ENCODE measurements at regions not wholly inside any gene's neighbourhood (a gene's known extent, or its start where the extent isn't known, plus 50 kb on each side); places are given as distances from the start of the nearest gene placed in this dataset.

GRCh38 chr7:136312592-136312991 lies 335.4 kb upstream of the MTPN start:
- H3K4me1 Mint-ChIP-seq (ENCODE audit: low read depth), result no peaks in the 10 kb centered on the region
- no peaks in the 10 kb centered on the region for H3K27me3 Mint-ChIP-seq (ENCODE audit: insufficient read depth)
- no peaks in the 10 kb centered on the region for H3K36me3 Mint-ChIP-seq (ENCODE audit: low read depth)
- no peak overlapping the region for H3K27ac Mint-ChIP-seq
- H3K4me3 Mint-ChIP-seq, result no peak overlapping the region
- intact Hi-C loops (cut with micrococcal nuclease), result no loop called here
- DNase-seq (ENCODE audit: low spot score), result no peak
- peaks cover 15% of the 10 kb centered on the region for H3K9me3 Mint-ChIP-seq

- intact Hi-C loops (cut with micrococcal nuclease), result no loop called here
- Mint-ChIP-seq H3K4me3 (no peak overlapping the region), H3K27ac (no peak overlapping the region), H3K27me3 (ENCODE audit: insufficient read depth) (no peaks in the 10 kb centered on the region), H3K4me1 (ENCODE audit: low read depth) (no peaks in the 10 kb centered on the region), H3K36me3 (ENCODE audit: low read depth) (no peaks in the 10 kb centered on the region), H3K9me3 (peaks cover 14% of the 10 kb centered on the region)
- DNase-seq (ENCODE audit: low spot score), result no peak
These were observed 332.2 kb upstream of the MTPN start for GRCh38 chr7:136309407-136309806.

- H3K36me3 Mint-ChIP-seq (ENCODE audit: low read depth), result no peaks in the 10 kb centered on the region
- no peak overlapping the region for H3K27ac Mint-ChIP-seq
- intact Hi-C loops (cut with micrococcal nuclease), result no loop called here
- DNase-seq (ENCODE audit: low spot score), result no peak
- no peak overlapping the region for H3K4me3 Mint-ChIP-seq
- no peaks in the 10 kb centered on the region for H3K4me1 Mint-ChIP-seq (ENCODE audit: low read depth)
- peaks cover 14% of the 10 kb centered on the region for H3K9me3 Mint-ChIP-seq
- H3K27me3 Mint-ChIP-seq (ENCODE audit: insufficient read depth), result no peaks in the 10 kb centered on the region
These were observed 331.1 kb upstream of the MTPN start for GRCh38 chr7:136308230-136308629.

GRCh38 chr7:136303162-136303561 lies 326.0 kb upstream of the MTPN start:
- intact Hi-C loops (cut with micrococcal nuclease), result no loop called here
- Mint-ChIP-seq H3K36me3 (ENCODE audit: low read depth) (no peaks in the 10 kb centered on the region), H3K27ac (no peak overlapping the region), H3K4me3 (no peak overlapping the region), H3K27me3 (ENCODE audit: insufficient read depth) (no peaks in the 10 kb centered on the region), H3K4me1 (ENCODE audit: low read depth) (no peaks in the 10 kb centered on the region), H3K9me3 (peaks cover 9% of the 10 kb centered on the region)
- no peak for DNase-seq (ENCODE audit: low spot score)

- H3K4me1 Mint-ChIP-seq (ENCODE audit: low read depth), result no peaks in the 10 kb centered on the region
- intact Hi-C loops (cut with micrococcal nuclease), result no loop called here
- H3K36me3 Mint-ChIP-seq (ENCODE audit: low read depth), result no peaks in the 10 kb centered on the region
- no peak overlapping the region for H3K4me3 Mint-ChIP-seq
- H3K9me3 Mint-ChIP-seq, result peaks cover 9% of the 10 kb centered on the region
- H3K27ac Mint-ChIP-seq, result no peak overlapping the region
- no peaks in the 10 kb centered on the region for H3K27me3 Mint-ChIP-seq (ENCODE audit: insufficient read depth)
- no peak for DNase-seq (ENCODE audit: low spot score)
These were observed 324.9 kb upstream of the MTPN start for GRCh38 chr7:136302049-136302448.

- no peak for DNase-seq (ENCODE audit: low spot score)
- H3K4me1 Mint-ChIP-seq (ENCODE audit: low read depth), result no peaks in the 10 kb centered on the region
- no peak overlapping the region for H3K27ac Mint-ChIP-seq
- no peaks in the 10 kb centered on the region for H3K27me3 Mint-ChIP-seq (ENCODE audit: insufficient read depth)
- intact Hi-C loops (cut with micrococcal nuclease), result no loop called here
- no peaks in the 10 kb centered on the region for H3K36me3 Mint-ChIP-seq (ENCODE audit: low read depth)
- no peaks in the 10 kb centered on the region for H3K9me3 Mint-ChIP-seq
- no peak overlapping the region for H3K4me3 Mint-ChIP-seq
These were observed 317.8 kb upstream of the MTPN start for GRCh38 chr7:136294977-136295376.

GRCh38 chr7:136293841-136294391 lies 316.8 kb upstream of the MTPN start:
- no peaks in the 10 kb centered on the region for H3K9me3 Mint-ChIP-seq
- H3K27me3 Mint-ChIP-seq (ENCODE audit: insufficient read depth), result no peaks in the 10 kb centered on the region
- H3K36me3 Mint-ChIP-seq (ENCODE audit: low read depth), result no peaks in the 10 kb centered on the region
- no peak for DNase-seq (ENCODE audit: low spot score)
- no peak overlapping the region for H3K27ac Mint-ChIP-seq
- no peaks in the 10 kb centered on the region for H3K4me1 Mint-ChIP-seq (ENCODE audit: low read depth)
- H3K4me3 Mint-ChIP-seq, result no peak overlapping the region
- intact Hi-C loops (cut with micrococcal nuclease), result no loop called here

GRCh38 chr7:136293272-136293671 lies 316.1 kb upstream of the MTPN start:
- no peak overlapping the region for H3K27ac Mint-ChIP-seq
- H3K36me3 Mint-ChIP-seq (ENCODE audit: low read depth), result no peaks in the 10 kb centered on the region
- H3K27me3 Mint-ChIP-seq (ENCODE audit: insufficient read depth), result no peaks in the 10 kb centered on the region
- no peak overlapping the region for H3K4me3 Mint-ChIP-seq
- DNase-seq (ENCODE audit: low spot score), result no peak
- H3K4me1 Mint-ChIP-seq (ENCODE audit: low read depth), result no peaks in the 10 kb centered on the region
- intact Hi-C loops (cut with micrococcal nuclease), result no loop called here
- no peaks in the 10 kb centered on the region for H3K9me3 Mint-ChIP-seq

GRCh38 chr7:136292365-136292764 lies 315.2 kb upstream of the MTPN start:
- Mint-ChIP-seq H3K36me3 (ENCODE audit: low read depth) (no peaks in the 10 kb centered on the region), H3K4me1 (ENCODE audit: low read depth) (no peaks in the 10 kb centered on the region), H3K27me3 (ENCODE audit: insufficient read depth) (no peaks in the 10 kb centered on the region), H3K4me3 (no peak overlapping the region), H3K27ac (no peak overlapping the region), H3K9me3 (no peaks in the 10 kb centered on the region)
- intact Hi-C loops (cut with micrococcal nuclease), result no loop called here
- DNase-seq (ENCODE audit: low spot score), result no peak

- H3K4me3 Mint-ChIP-seq, result no peak overlapping the region
- H3K27me3 Mint-ChIP-seq (ENCODE audit: insufficient read depth), result no peaks in the 10 kb centered on the region
- H3K36me3 Mint-ChIP-seq (ENCODE audit: low read depth), result no peaks in the 10 kb centered on the region
- H3K4me1 Mint-ChIP-seq (ENCODE audit: low read depth), result no peaks in the 10 kb centered on the region
- intact Hi-C loops (cut with micrococcal nuclease), result no loop called here
- H3K27ac Mint-ChIP-seq, result no peak overlapping the region
- H3K9me3 Mint-ChIP-seq, result no peaks in the 10 kb centered on the region
- DNase-seq (ENCODE audit: low spot score), result no peak
These were observed 313.2 kb upstream of the MTPN start for GRCh38 chr7:136290351-136290750.

- H3K4me3 Mint-ChIP-seq, result no peak overlapping the region
- H3K27me3 Mint-ChIP-seq (ENCODE audit: insufficient read depth), result no peaks in the 10 kb centered on the region
These were observed 300.9 kb upstream of the MTPN start for GRCh38 chr7:136278057-136278456.

GRCh38 chr7:136275794-136276193 lies 298.6 kb upstream of the MTPN start:
- Mint-ChIP-seq H3K27ac (no peak overlapping the region), H3K4me3 (no peak overlapping the region), H3K4me1 (ENCODE audit: low read depth) (no peaks in the 10 kb centered on the region), H3K27me3 (ENCODE audit: insufficient read depth) (no peaks in the 10 kb centered on the region), H3K9me3 (no peaks in the 10 kb centered on the region), H3K36me3 (ENCODE audit: low read depth) (no peaks in the 10 kb centered on the region)
- no peak for DNase-seq (ENCODE audit: low spot score)
- intact Hi-C loops (cut with micrococcal nuclease), result no loop called here

More at GRCh38 chr7:136278057-136278456, 300.9 kb upstream of the MTPN start:
- H3K4me1 Mint-ChIP-seq (ENCODE audit: low read depth), result no peaks in the 10 kb centered on the region
- DNase-seq (ENCODE audit: low spot score), result no peak
- H3K36me3 Mint-ChIP-seq (ENCODE audit: low read depth), result no peaks in the 10 kb centered on the region
- no peak overlapping the region for H3K27ac Mint-ChIP-seq
- H3K9me3 Mint-ChIP-seq, result no peaks in the 10 kb centered on the region
- intact Hi-C loops (cut with micrococcal nuclease), result no loop called here

GRCh38 chr7:136274636-136275345 lies 297.6 kb upstream of the MTPN start:
- no peaks in the 10 kb centered on the region for H3K4me1 Mint-ChIP-seq (ENCODE audit: low read depth)
- intact Hi-C loops (cut with micrococcal nuclease), result no loop called here
- H3K27ac Mint-ChIP-seq, result no peak overlapping the region
- no peak for DNase-seq (ENCODE audit: low spot score)
- H3K9me3 Mint-ChIP-seq, result no peaks in the 10 kb centered on the region
- H3K4me3 Mint-ChIP-seq, result no peak overlapping the region
- no peaks in the 10 kb centered on the region for H3K36me3 Mint-ChIP-seq (ENCODE audit: low read depth)
- H3K27me3 Mint-ChIP-seq (ENCODE audit: insufficient read depth), result no peaks in the 10 kb centered on the region

GRCh38 chr7:136272934-136273333 lies 295.8 kb upstream of the MTPN start:
- Mint-ChIP-seq H3K9me3 (no peaks in the 10 kb centered on the region), H3K27ac (no peak overlapping the region), H3K4me3 (no peak overlapping the region), H3K4me1 (ENCODE audit: low read depth) (no peaks in the 10 kb centered on the region), H3K36me3 (ENCODE audit: low read depth) (no peaks in the 10 kb centered on the region), H3K27me3 (ENCODE audit: insufficient read depth) (no peaks in the 10 kb centered on the region)
- DNase-seq (ENCODE audit: low spot score), result no peak
- intact Hi-C loops (cut with micrococcal nuclease), result no loop called here

Measured in activated T-helper 1 cell treated with anti-CD3 and anti-CD28 coated beads, Interleukin-12 subunit alpha, Interleukin-12 subunit beta, Interleukin-2, Interleukin-4 antibody, amounts not matched to agents 30 ng/mL and 10 ng/mL and 1 ng/mL, durations not matched to agents 14 hours and 24 hours and 36 hours (primary cell).